ENCODE measurements at regions not wholly inside any gene's neighbourhood (a gene's known extent, or its start where the extent isn't known, plus 50 kb on each side); places are given as distances from the start of the nearest gene placed in this dataset.

DNA sequence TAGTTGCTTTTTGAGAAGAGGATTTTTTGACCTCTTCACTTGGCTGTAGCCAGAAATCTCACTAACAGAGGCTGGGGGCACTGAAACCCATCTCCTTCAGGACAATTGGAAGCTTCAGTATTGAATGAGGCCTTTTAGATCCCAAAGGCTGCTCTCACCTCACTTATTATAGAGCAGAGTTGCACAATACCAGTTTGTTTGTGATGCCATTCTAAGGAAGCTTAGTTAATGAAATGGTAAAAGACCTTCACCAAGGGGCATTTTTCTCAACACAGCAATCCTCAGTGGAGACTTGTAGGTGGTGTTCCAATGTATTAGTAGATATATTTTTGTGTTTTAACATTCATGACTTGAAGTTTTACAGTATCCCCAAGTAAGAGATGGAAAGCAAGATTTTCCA lies 71.0 kb upstream of the RFX8 start:
- H3K9me3 ChIP-seq (ENCODE audit: control insufficient read depth, insufficient read depth, low read depth, low read length) = no peaks in the 10 kb centered on the region
- H3K36me3 ChIP-seq (ENCODE audit: control insufficient read depth, insufficient read depth, low read length) = no peaks in the 10 kb centered on the region
- intact Hi-C loops (cut with micrococcal nuclease; ENCODE audit: unreplicated experiment) = no loop called here
- CTCF ChIA-PET = no interaction called here
- no peak overlapping the region for H3K4me3 ChIP-seq (ENCODE audit: low read depth in 2 of 2, low read length in 2 of 2)
- no peaks in the 10 kb centered on the region for H3K4me1 ChIP-seq (ENCODE audit: control insufficient read depth, insufficient read depth, low read length)
- BruUV-seq (replicated peaks) = no TSS peak
- POLR2A ChIA-PET = no interaction called here
- H3K27me3 ChIP-seq (ENCODE audit: control insufficient read depth, insufficient read depth, low read length) = no peaks in the 10 kb centered on the region
- no peak for DNase-seq (ENCODE audit: low read depth, low spot score)
- no peak for TF ChIP-seq POLR2AphosphoS5 (IDR thresholded peaks at IDR 0.05; ENCODE audit: low read depth, low read length)
- TF ChIP-seq, protein P1, sequence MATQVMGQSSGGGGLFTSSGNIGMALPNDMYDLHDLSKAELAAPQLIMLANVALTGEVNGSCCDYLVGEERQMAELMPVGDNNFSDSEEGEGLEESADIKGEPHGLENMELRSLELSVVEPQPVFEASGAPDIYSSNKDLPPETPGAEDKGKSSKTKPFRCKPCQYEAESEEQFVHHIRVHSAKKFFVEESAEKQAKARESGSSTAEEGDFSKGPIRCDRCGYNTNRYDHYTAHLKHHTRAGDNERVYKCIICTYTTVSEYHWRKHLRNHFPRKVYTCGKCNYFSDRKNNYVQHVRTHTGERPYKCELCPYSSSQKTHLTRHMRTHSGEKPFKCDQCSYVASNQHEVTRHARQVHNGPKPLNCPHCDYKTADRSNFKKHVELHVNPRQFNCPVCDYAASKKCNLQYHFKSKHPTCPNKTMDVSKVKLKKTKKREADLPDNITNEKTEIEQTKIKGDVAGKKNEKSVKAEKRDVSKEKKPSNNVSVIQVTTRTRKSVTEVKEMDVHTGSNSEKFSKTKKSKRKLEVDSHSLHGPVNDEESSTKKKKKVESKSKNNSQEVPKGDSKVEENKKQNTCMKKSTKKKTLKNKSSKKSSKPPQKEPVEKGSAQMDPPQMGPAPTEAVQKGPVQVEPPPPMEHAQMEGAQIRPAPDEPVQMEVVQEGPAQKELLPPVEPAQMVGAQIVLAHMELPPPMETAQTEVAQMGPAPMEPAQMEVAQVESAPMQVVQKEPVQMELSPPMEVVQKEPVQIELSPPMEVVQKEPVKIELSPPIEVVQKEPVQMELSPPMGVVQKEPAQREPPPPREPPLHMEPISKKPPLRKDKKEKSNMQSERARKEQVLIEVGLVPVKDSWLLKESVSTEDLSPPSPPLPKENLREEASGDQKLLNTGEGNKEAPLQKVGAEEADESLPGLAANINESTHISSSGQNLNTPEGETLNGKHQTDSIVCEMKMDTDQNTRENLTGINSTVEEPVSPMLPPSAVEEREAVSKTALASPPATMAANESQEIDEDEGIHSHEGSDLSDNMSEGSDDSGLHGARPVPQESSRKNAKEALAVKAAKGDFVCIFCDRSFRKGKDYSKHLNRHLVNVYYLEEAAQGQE (IDR thresholded peaks at IDR 0.05; ENCODE audit: insufficient read depth in 1 of 2, low read depth in 2 of 2, low read length in 1 of 2) = no peak
- TF ChIP-seq TCF7L2 (IDR thresholded peaks at IDR 0.05; ENCODE audit: low read depth, low read length) = no peak
- TF ChIP-seq SIN3A (IDR thresholded peaks at IDR 0.05; ENCODE audit: borderline replicate concordance, insufficient read depth, low read depth, low read length) = no peak
- TF ChIP-seq, protein P2, sequence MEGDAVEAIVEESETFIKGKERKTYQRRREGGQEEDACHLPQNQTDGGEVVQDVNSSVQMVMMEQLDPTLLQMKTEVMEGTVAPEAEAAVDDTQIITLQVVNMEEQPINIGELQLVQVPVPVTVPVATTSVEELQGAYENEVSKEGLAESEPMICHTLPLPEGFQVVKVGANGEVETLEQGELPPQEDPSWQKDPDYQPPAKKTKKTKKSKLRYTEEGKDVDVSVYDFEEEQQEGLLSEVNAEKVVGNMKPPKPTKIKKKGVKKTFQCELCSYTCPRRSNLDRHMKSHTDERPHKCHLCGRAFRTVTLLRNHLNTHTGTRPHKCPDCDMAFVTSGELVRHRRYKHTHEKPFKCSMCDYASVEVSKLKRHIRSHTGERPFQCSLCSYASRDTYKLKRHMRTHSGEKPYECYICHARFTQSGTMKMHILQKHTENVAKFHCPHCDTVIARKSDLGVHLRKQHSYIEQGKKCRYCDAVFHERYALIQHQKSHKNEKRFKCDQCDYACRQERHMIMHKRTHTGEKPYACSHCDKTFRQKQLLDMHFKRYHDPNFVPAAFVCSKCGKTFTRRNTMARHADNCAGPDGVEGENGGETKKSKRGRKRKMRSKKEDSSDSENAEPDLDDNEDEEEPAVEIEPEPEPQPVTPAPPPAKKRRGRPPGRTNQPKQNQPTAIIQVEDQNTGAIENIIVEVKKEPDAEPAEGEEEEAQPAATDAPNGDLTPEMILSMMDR (IDR thresholded peaks at IDR 0.05) = no peak
- no peak for ATAC-seq
- no peak overlapping the region for H3K27ac ChIP-seq (ENCODE audit: low read length)
- in situ Hi-C loops (cut with HindIII; ENCODE audit: low pct_unique_long_range_greater_than_20kb, low sequenced_read_pairs) = no loop called here

DNA sequence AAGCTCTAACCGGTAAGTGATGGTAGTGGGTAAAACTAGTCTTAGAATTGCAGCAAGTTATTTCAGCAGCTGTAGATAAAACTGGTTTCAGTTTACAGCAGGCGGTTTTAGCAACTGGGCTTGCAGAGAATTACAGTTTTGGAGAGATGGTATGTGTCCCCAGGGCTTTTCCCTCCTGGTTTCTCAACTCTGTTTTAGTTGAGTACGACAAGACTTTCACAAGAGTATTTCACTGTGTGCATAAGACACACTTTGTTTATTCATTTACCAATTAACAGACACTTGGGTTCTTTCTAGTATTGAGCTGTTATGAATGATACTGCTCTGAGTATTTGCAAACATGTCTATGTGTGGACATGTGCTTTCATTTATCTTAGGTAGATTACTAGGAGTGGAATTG lies 65.6 kb upstream of the RFX8 start:
- no peak for DNase-seq (ENCODE audit: low read depth, low spot score)
- in situ Hi-C loops (cut with HindIII; ENCODE audit: low pct_unique_long_range_greater_than_20kb, low sequenced_read_pairs) (no loop called here), intact Hi-C loops (cut with micrococcal nuclease; ENCODE audit: unreplicated experiment) (no loop called here)
- TF ChIP-seq, protein P1 (IDR thresholded peaks at IDR 0.05; ENCODE audit: insufficient read depth in 1 of 2, low read depth in 2 of 2, low read length in 1 of 2) = no peak
- TF ChIP-seq, protein P2 (IDR thresholded peaks at IDR 0.05) = no peak
- no peak for TF ChIP-seq TCF7L2 (IDR thresholded peaks at IDR 0.05; ENCODE audit: low read depth, low read length)
- no peak for TF ChIP-seq POLR2AphosphoS5 (IDR thresholded peaks at IDR 0.05; ENCODE audit: low read depth, low read length)
- no peak for TF ChIP-seq SIN3A (IDR thresholded peaks at IDR 0.05; ENCODE audit: borderline replicate concordance, insufficient read depth, low read depth, low read length)
- H3K9me3 ChIP-seq (ENCODE audit: control insufficient read depth, insufficient read depth, low read depth, low read length) = no peaks in the 10 kb centered on the region
- ChIA-PET CTCF (interaction anchor here (0.7 kb wide), 1 partner anchor 291 kb away, joined by 8 read pairs; no protein-coding TSS in a partner anchor), POLR2A (no interaction called here)
- no peaks in the 10 kb centered on the region for H3K4me1 ChIP-seq (ENCODE audit: control insufficient read depth, insufficient read depth, low read length)
- no TSS peak for BruUV-seq (replicated peaks)
- H3K36me3 ChIP-seq (ENCODE audit: control insufficient read depth, insufficient read depth, low read length) = no peaks in the 10 kb centered on the region
- no peak overlapping the region for H3K4me3 ChIP-seq (ENCODE audit: low read depth in 2 of 2, low read length in 2 of 2)
- no peaks in the 10 kb centered on the region for H3K27me3 ChIP-seq (ENCODE audit: control insufficient read depth, insufficient read depth, low read length)
- no peak for ATAC-seq
- no peak overlapping the region for H3K27ac ChIP-seq (ENCODE audit: low read length)
